ENCODE measurements at regions not wholly inside any gene's neighbourhood (a gene's known extent, or its start where the extent isn't known, plus 50 kb on each side); places are given as distances from the start of the nearest gene placed in this dataset.

- no peaks in the 10 kb centered on the region for H3K27me3 ChIP-seq (ENCODE audit: control insufficient read depth in 2 of 2, insufficient read depth in 2 of 2, low read length in 2 of 2)
- no peak overlapping the region for H3K27ac ChIP-seq (ENCODE audit: low read depth in 2 of 2, low read length in 2 of 2)
- no peak overlapping the region for H3K9ac ChIP-seq (ENCODE audit: low read depth in 1 of 2, low read length in 2 of 2)
- H3K4me3 ChIP-seq (ENCODE audit: low read length in 2 of 2): no peak overlapping the region
- no peaks in the 10 kb centered on the region for H3K4me1 ChIP-seq (ENCODE audit: control insufficient read depth in 2 of 2, insufficient read depth in 2 of 2, low read length in 2 of 2)
- H3K9me3 ChIP-seq (ENCODE audit: control insufficient read depth in 2 of 2, low read length in 2 of 2): no peaks in the 10 kb centered on the region
- H3K36me3 ChIP-seq (ENCODE audit: control insufficient read depth in 2 of 2, insufficient read depth in 2 of 2, low read length in 2 of 2): no peaks in the 10 kb centered on the region
Observed at GRCh38 chr2:186065491-186065890, 326.9 kb downstream of the FSIP2 start.

GRCh38 chr2:186068139-186068801 is 329.7 kb downstream of the FSIP2 start:
- Histone ChIP-seq H3K36me3 (ENCODE audit: control insufficient read depth in 2 of 2, insufficient read depth in 2 of 2, low read length in 2 of 2) (no peaks in the 10 kb centered on the region), H3K27ac (ENCODE audit: low read depth in 2 of 2, low read length in 2 of 2) (no peak overlapping the region), H3K27me3 (ENCODE audit: control insufficient read depth in 2 of 2, insufficient read depth in 2 of 2, low read length in 2 of 2) (no peaks in the 10 kb centered on the region), H3K4me1 (ENCODE audit: control insufficient read depth in 2 of 2, insufficient read depth in 2 of 2, low read length in 2 of 2) (no peaks in the 10 kb centered on the region), H3K9me3 (ENCODE audit: control insufficient read depth in 2 of 2, low read length in 2 of 2) (no peaks in the 10 kb centered on the region), H3K9ac (ENCODE audit: low read depth in 1 of 2, low read length in 2 of 2) (no peak overlapping the region), H3K4me3 (ENCODE audit: low read length in 2 of 2) (no peak overlapping the region)

- Histone ChIP-seq H3K9ac (ENCODE audit: low read depth in 1 of 2, low read length in 2 of 2) (no peak overlapping the region), H3K4me3 (ENCODE audit: low read length in 2 of 2) (no peak overlapping the region), H3K9me3 (ENCODE audit: control insufficient read depth in 2 of 2, low read length in 2 of 2) (no peaks in the 10 kb centered on the region), H3K36me3 (ENCODE audit: control insufficient read depth in 2 of 2, insufficient read depth in 2 of 2, low read length in 2 of 2) (no peaks in the 10 kb centered on the region), H3K27ac (ENCODE audit: low read depth in 2 of 2, low read length in 2 of 2) (no peak overlapping the region), H3K4me1 (ENCODE audit: control insufficient read depth in 2 of 2, insufficient read depth in 2 of 2, low read length in 2 of 2) (no peaks in the 10 kb centered on the region), H3K27me3 (ENCODE audit: control insufficient read depth in 2 of 2, insufficient read depth in 2 of 2, low read length in 2 of 2) (no peaks in the 10 kb centered on the region)
Observed at GRCh38 chr2:186069676-186070075, 331.1 kb downstream of the FSIP2 start.

- H3K27ac ChIP-seq (ENCODE audit: low read depth in 2 of 2, low read length in 2 of 2): no peak overlapping the region
- H3K36me3 ChIP-seq (ENCODE audit: control insufficient read depth in 2 of 2, insufficient read depth in 2 of 2, low read length in 2 of 2): no peaks in the 10 kb centered on the region
- H3K27me3 ChIP-seq (ENCODE audit: control insufficient read depth in 2 of 2, insufficient read depth in 2 of 2, low read length in 2 of 2): no peaks in the 10 kb centered on the region
- peaks cover 0 to 2% of the 10 kb centered on the region in 2 donors for H3K9me3 ChIP-seq (ENCODE audit: control insufficient read depth in 2 of 2, low read length in 2 of 2)
- no peak overlapping the region for H3K9ac ChIP-seq (ENCODE audit: low read depth in 1 of 2, low read length in 2 of 2)
- H3K4me3 ChIP-seq (ENCODE audit: low read length in 2 of 2): no peak overlapping the region
- no peaks in the 10 kb centered on the region for H3K4me1 ChIP-seq (ENCODE audit: control insufficient read depth in 2 of 2, insufficient read depth in 2 of 2, low read length in 2 of 2)
Observed at GRCh38 chr2:186085226-186085625, 346.6 kb downstream of the FSIP2 start.

- H3K9ac ChIP-seq (ENCODE audit: low read depth in 1 of 2, low read length in 2 of 2): no peak overlapping the region
- H3K4me1 ChIP-seq (ENCODE audit: control insufficient read depth in 2 of 2, insufficient read depth in 2 of 2, low read length in 2 of 2): no peaks in the 10 kb centered on the region
- H3K27ac ChIP-seq (ENCODE audit: low read depth in 2 of 2, low read length in 2 of 2): no peak overlapping the region
- H3K27me3 ChIP-seq (ENCODE audit: control insufficient read depth in 2 of 2, insufficient read depth in 2 of 2, low read length in 2 of 2): no peaks in the 10 kb centered on the region
- H3K4me3 ChIP-seq (ENCODE audit: low read length in 2 of 2): no peak overlapping the region
- peaks cover 0 to 2% of the 10 kb centered on the region in 2 donors for H3K9me3 ChIP-seq (ENCODE audit: control insufficient read depth in 2 of 2, low read length in 2 of 2)
- H3K36me3 ChIP-seq (ENCODE audit: control insufficient read depth in 2 of 2, insufficient read depth in 2 of 2, low read length in 2 of 2): no peaks in the 10 kb centered on the region
Observed at GRCh38 chr2:186093174-186093573, 354.6 kb downstream of the FSIP2 start.

GRCh38 chr2:186098821-186099220 is 360.2 kb downstream of the FSIP2 start:
- no peaks in the 10 kb centered on the region for H3K36me3 ChIP-seq (ENCODE audit: control insufficient read depth in 2 of 2, insufficient read depth in 2 of 2, low read length in 2 of 2)
- no peak overlapping the region for H3K4me3 ChIP-seq (ENCODE audit: low read length in 2 of 2)
- H3K9ac ChIP-seq (ENCODE audit: low read depth in 1 of 2, low read length in 2 of 2): no peak overlapping the region
- H3K4me1 ChIP-seq (ENCODE audit: control insufficient read depth in 2 of 2, insufficient read depth in 2 of 2, low read length in 2 of 2): no peaks in the 10 kb centered on the region
- no peaks in the 10 kb centered on the region for H3K9me3 ChIP-seq (ENCODE audit: control insufficient read depth in 2 of 2, low read length in 2 of 2)
- no peak overlapping the region for H3K27ac ChIP-seq (ENCODE audit: low read depth in 2 of 2, low read length in 2 of 2)
- no peaks in the 10 kb centered on the region for H3K27me3 ChIP-seq (ENCODE audit: control insufficient read depth in 2 of 2, insufficient read depth in 2 of 2, low read length in 2 of 2)

GRCh38 chr2:186099826-186100225 is 361.2 kb downstream of the FSIP2 start:
- no peaks in the 10 kb centered on the region for H3K27me3 ChIP-seq (ENCODE audit: control insufficient read depth in 2 of 2, insufficient read depth in 2 of 2, low read length in 2 of 2)
- H3K27ac ChIP-seq (ENCODE audit: low read depth in 2 of 2, low read length in 2 of 2): no peak overlapping the region
- H3K36me3 ChIP-seq (ENCODE audit: control insufficient read depth in 2 of 2, insufficient read depth in 2 of 2, low read length in 2 of 2): no peaks in the 10 kb centered on the region
- H3K4me1 ChIP-seq (ENCODE audit: control insufficient read depth in 2 of 2, insufficient read depth in 2 of 2, low read length in 2 of 2): no peaks in the 10 kb centered on the region
- H3K4me3 ChIP-seq (ENCODE audit: low read length in 2 of 2): no peak overlapping the region
- H3K9me3 ChIP-seq (ENCODE audit: control insufficient read depth in 2 of 2, low read length in 2 of 2): no peaks in the 10 kb centered on the region
- H3K9ac ChIP-seq (ENCODE audit: low read depth in 1 of 2, low read length in 2 of 2): no peak overlapping the region

GRCh38 chr2:186100636-186101035 is 362.0 kb downstream of the FSIP2 start:
- H3K27ac ChIP-seq (ENCODE audit: low read depth in 2 of 2, low read length in 2 of 2): no peak overlapping the region
- no peaks in the 10 kb centered on the region for H3K4me1 ChIP-seq (ENCODE audit: control insufficient read depth in 2 of 2, insufficient read depth in 2 of 2, low read length in 2 of 2)
- H3K4me3 ChIP-seq (ENCODE audit: low read length in 2 of 2): no peak overlapping the region
- H3K9ac ChIP-seq (ENCODE audit: low read depth in 1 of 2, low read length in 2 of 2): no peak overlapping the region
- no peaks in the 10 kb centered on the region for H3K27me3 ChIP-seq (ENCODE audit: control insufficient read depth in 2 of 2, insufficient read depth in 2 of 2, low read length in 2 of 2)
- no peaks in the 10 kb centered on the region for H3K9me3 ChIP-seq (ENCODE audit: control insufficient read depth in 2 of 2, low read length in 2 of 2)
- H3K36me3 ChIP-seq (ENCODE audit: control insufficient read depth in 2 of 2, insufficient read depth in 2 of 2, low read length in 2 of 2): no peaks in the 10 kb centered on the region

- no peak overlapping the region for H3K9ac ChIP-seq (ENCODE audit: low read depth in 1 of 2, low read length in 2 of 2)
- H3K27ac ChIP-seq (ENCODE audit: low read depth in 2 of 2, low read length in 2 of 2): no peak overlapping the region
- H3K4me3 ChIP-seq (ENCODE audit: low read length in 2 of 2): no peak overlapping the region
- H3K36me3 ChIP-seq (ENCODE audit: control insufficient read depth in 2 of 2, insufficient read depth in 2 of 2, low read length in 2 of 2): no peaks in the 10 kb centered on the region
- H3K27me3 ChIP-seq (ENCODE audit: control insufficient read depth in 2 of 2, insufficient read depth in 2 of 2, low read length in 2 of 2): no peaks in the 10 kb centered on the region
- no peaks in the 10 kb centered on the region for H3K9me3 ChIP-seq (ENCODE audit: control insufficient read depth in 2 of 2, low read length in 2 of 2)
- H3K4me1 ChIP-seq (ENCODE audit: control insufficient read depth in 2 of 2, insufficient read depth in 2 of 2, low read length in 2 of 2): no peaks in the 10 kb centered on the region
Observed at GRCh38 chr2:186101616-186102015, 363.0 kb downstream of the FSIP2 start.

- no peaks in the 10 kb centered on the region for H3K36me3 ChIP-seq (ENCODE audit: control insufficient read depth in 2 of 2, insufficient read depth in 2 of 2, low read length in 2 of 2)
- H3K27me3 ChIP-seq (ENCODE audit: control insufficient read depth in 2 of 2, insufficient read depth in 2 of 2, low read length in 2 of 2): no peaks in the 10 kb centered on the region
- H3K9ac ChIP-seq (ENCODE audit: low read depth in 1 of 2, low read length in 2 of 2): no peak overlapping the region
- no peaks in the 10 kb centered on the region for H3K9me3 ChIP-seq (ENCODE audit: control insufficient read depth in 2 of 2, low read length in 2 of 2)
- H3K4me1 ChIP-seq (ENCODE audit: control insufficient read depth in 2 of 2, insufficient read depth in 2 of 2, low read length in 2 of 2): no peaks in the 10 kb centered on the region
- H3K4me3 ChIP-seq (ENCODE audit: low read length in 2 of 2): no peak overlapping the region
- no peak overlapping the region for H3K27ac ChIP-seq (ENCODE audit: low read depth in 2 of 2, low read length in 2 of 2)
Observed at GRCh38 chr2:186103276-186103675, 364.7 kb downstream of the FSIP2 start.
